K562 (cell line): ENCODE measurements at regions not wholly inside any gene's neighbourhood (a gene's known extent, or its start where the extent isn't known, plus 50 kb on each side); places are given as distances from the start of the nearest gene placed in this dataset.

ENCODE experiments used
- CHD2 ChIP-seq: IDR thresholded peaks from 2 replicates; pipeline ENCODE4 v1.6.1; 2011; ENCODE audit warnings: low read depth, low read length
- CTBP1 ChIP-seq: fragments of 450-650 bp; IDR thresholded peaks from 2 replicates; pipeline ENCODE4 v1.6.1; 2016; ENCODE audit warnings: borderline replicate concordance
- CTCF ChIP-seq, 3 experiments: IDR thresholded peaks in 2 of 3; conservative IDR thresholded peaks in 1 of 3; 2 replicates each; pipeline ENCODE4 v1.5.1; 2011 to 2012; ENCODE audit warnings: low read length in 3 of 3, mild to moderate bottlenecking in 3 of 3, control low read depth in 2 of 3, improper control_type of control experiment in 1 of 3, inconsistent platforms in 1 of 3, low read depth in 1 of 3, mixed read lengths in 1 of 3, moderate library complexity in 1 of 3; ENCODE audit not compliant: insufficient read depth in 2 of 3
- KDM1A ChIP-seq, 2 experiments: fragments of 450-650 bp; IDR thresholded peaks; 2 replicates each; pipeline ENCODE4 v1.6.1; 2016; ENCODE audit warnings: mild to moderate bottlenecking in 2 of 2
- NONO ChIP-seq, 2 experiments: fragments of 200-400 bp in 1 of 2; fragments of 450-650 bp in 1 of 2; formaldehyde crosslinking in 1 of 2; IDR thresholded peaks; 2 replicates each; pipeline ENCODE4 v1.6.1; 2017; ENCODE audit warnings: low read depth in 2 of 2, mild to moderate bottlenecking in 2 of 2, moderate library complexity in 2 of 2, low read length in 1 of 2
- RCOR1 ChIP-seq, 2 experiments: IDR thresholded peaks; 2 replicates each; pipeline ENCODE4 v1.6.1; 2012; ENCODE audit warnings: low read depth in 2 of 2, low read length in 2 of 2, borderline replicate concordance in 1 of 2, improper control_type of control experiment in 1 of 2
- TRIM24 ChIP-seq, 2 experiments: fragments of 450-650 bp; IDR thresholded peaks; 2 replicates each; pipeline ENCODE4 v1.6.1; 2016
- TF ChIP-seq, protein P1 (sequence below): sonication (generic); formaldehyde crosslinking; IDR thresholded peaks from 2 replicates; pipeline ENCODE4 v1.8.0; 2022; ENCODE audit warnings: mild to moderate bottlenecking, missing genetic modification reagents

GRCh38 chr9:79254900-79255650, 316.7 kb upstream of the TLE4 start:
- TF ChIP-seq, protein P1, sequence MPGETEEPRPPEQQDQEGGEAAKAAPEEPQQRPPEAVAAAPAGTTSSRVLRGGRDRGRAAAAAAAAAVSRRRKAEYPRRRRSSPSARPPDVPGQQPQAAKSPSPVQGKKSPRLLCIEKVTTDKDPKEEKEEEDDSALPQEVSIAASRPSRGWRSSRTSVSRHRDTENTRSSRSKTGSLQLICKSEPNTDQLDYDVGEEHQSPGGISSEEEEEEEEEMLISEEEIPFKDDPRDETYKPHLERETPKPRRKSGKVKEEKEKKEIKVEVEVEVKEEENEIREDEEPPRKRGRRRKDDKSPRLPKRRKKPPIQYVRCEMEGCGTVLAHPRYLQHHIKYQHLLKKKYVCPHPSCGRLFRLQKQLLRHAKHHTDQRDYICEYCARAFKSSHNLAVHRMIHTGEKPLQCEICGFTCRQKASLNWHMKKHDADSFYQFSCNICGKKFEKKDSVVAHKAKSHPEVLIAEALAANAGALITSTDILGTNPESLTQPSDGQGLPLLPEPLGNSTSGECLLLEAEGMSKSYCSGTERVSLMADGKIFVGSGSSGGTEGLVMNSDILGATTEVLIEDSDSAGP (CRISPR knock-in tag): no peak
- TF ChIP-seq CTCF (IDR thresholded peaks at IDR 0.05 in 2 of 3, conservative IDR thresholded peaks at IDR 0.05 in 1 of 3; ENCODE audit: insufficient read depth in 2 of 3, low read depth in 1 of 3, low read length in 3 of 3) (no peak), CTBP1 (no peak), TRIM24 (IDR thresholded peaks at IDR 0.05) (no peak), KDM1A (IDR thresholded peaks at IDR 0.05) (no peak), CHD2 (no peak), RCOR1 (IDR thresholded peaks at IDR 0.05; ENCODE audit: borderline replicate concordance in 1 of 2, low read depth in 2 of 2, low read length in 2 of 2) (no peak), NONO (IDR thresholded peaks at IDR 0.05; ENCODE audit: low read depth in 2 of 2, low read length in 1 of 2) (no peak)
